ENCODE measurements at regions not wholly inside any gene's neighbourhood (a gene's known extent, or its start where the extent isn't known, plus 50 kb on each side); places are given as distances from the start of the nearest gene placed in this dataset.

DNA sequence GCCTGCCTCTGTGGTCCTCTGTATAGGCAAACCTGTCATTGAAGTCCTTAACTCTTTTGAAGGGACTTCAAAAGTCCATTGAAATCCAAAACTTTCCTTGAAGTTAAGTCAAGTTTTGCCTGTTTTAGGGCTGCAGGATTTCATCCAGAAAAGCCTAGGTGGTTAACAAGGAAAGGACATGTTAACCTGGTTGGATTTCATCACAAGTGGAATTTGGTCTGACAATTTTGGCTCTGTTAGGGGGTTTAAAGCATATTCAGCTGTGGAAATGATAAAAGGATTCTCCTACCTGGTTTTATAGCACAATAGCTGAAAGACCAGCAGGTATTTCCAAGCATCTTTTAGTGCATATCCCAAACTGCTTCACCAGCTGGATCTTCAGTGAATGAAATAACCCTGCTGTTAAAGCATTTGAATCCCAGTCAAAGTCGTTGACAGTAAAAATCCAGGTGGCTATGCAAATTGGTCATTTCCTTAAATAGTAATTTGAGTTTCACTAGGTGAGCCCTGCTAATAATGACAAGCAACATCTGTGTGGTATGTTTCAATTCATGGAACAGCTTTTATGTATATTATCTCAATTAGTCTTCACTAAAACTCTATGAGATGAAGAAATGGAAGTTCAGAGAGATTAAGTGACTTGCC is 400.5 kb downstream of the ETNK1 start:
- no peak overlapping the region for H2AFZ ChIP-seq (ENCODE audit: low read depth, low read length)
- H3K9me3 ChIP-seq (ENCODE audit: low read length), result no peaks in the 10 kb centered on the region
- H3K9ac ChIP-seq (ENCODE audit: low read length), result no peak overlapping the region
- no peak overlapping the region for H3K4me2 ChIP-seq (ENCODE audit: low read length)
- no peaks in the 10 kb centered on the region for H3K79me2 ChIP-seq (replicated peaks; ENCODE audit: insufficient read depth, low read length)
- H3K9me2 ChIP-seq (ENCODE audit: insufficient read depth, low read length), result no peaks in the 10 kb centered on the region
- TF ChIP-seq, protein P1, sequence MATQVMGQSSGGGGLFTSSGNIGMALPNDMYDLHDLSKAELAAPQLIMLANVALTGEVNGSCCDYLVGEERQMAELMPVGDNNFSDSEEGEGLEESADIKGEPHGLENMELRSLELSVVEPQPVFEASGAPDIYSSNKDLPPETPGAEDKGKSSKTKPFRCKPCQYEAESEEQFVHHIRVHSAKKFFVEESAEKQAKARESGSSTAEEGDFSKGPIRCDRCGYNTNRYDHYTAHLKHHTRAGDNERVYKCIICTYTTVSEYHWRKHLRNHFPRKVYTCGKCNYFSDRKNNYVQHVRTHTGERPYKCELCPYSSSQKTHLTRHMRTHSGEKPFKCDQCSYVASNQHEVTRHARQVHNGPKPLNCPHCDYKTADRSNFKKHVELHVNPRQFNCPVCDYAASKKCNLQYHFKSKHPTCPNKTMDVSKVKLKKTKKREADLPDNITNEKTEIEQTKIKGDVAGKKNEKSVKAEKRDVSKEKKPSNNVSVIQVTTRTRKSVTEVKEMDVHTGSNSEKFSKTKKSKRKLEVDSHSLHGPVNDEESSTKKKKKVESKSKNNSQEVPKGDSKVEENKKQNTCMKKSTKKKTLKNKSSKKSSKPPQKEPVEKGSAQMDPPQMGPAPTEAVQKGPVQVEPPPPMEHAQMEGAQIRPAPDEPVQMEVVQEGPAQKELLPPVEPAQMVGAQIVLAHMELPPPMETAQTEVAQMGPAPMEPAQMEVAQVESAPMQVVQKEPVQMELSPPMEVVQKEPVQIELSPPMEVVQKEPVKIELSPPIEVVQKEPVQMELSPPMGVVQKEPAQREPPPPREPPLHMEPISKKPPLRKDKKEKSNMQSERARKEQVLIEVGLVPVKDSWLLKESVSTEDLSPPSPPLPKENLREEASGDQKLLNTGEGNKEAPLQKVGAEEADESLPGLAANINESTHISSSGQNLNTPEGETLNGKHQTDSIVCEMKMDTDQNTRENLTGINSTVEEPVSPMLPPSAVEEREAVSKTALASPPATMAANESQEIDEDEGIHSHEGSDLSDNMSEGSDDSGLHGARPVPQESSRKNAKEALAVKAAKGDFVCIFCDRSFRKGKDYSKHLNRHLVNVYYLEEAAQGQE (IDR thresholded peaks at IDR 0.05; ENCODE audit: borderline replicate concordance), result no peak
- TF ChIP-seq POLR2AphosphoS5 (IDR thresholded peaks at IDR 0.05) (no peak), MXI1 (conservative IDR thresholded peaks at IDR 0.05; ENCODE audit: poor library complexity, severe bottlenecking) (no peak), EZH2 (IDR thresholded peaks at IDR 0.05; ENCODE audit: borderline replicate concordance, insufficient read depth, low read length, poor library complexity, severe bottlenecking) (no peak), TAF1 (IDR thresholded peaks at IDR 0.05; ENCODE audit: low read depth) (no peak), SMC3 (conservative IDR thresholded peaks at IDR 0.05; ENCODE audit: poor library complexity) (no peak)
- H3K27ac ChIP-seq (ENCODE audit: low read length), result no peak overlapping the region
- H3K4me3 ChIP-seq (ENCODE audit: low read length), result no peak overlapping the region
- no peaks in the 10 kb centered on the region for H3K27me3 ChIP-seq (ENCODE audit: insufficient read depth, low read depth, low read length)
- no peaks in the 10 kb centered on the region for H3K36me3 ChIP-seq (ENCODE audit: insufficient read depth, low read length)
- H3F3A ChIP-seq (ENCODE audit: insufficient read depth, low read length, poor library complexity, severe bottlenecking), result no peaks in the 10 kb centered on the region
- no peaks in the 10 kb centered on the region for H4K20me1 ChIP-seq (ENCODE audit: insufficient read depth)

DNA sequence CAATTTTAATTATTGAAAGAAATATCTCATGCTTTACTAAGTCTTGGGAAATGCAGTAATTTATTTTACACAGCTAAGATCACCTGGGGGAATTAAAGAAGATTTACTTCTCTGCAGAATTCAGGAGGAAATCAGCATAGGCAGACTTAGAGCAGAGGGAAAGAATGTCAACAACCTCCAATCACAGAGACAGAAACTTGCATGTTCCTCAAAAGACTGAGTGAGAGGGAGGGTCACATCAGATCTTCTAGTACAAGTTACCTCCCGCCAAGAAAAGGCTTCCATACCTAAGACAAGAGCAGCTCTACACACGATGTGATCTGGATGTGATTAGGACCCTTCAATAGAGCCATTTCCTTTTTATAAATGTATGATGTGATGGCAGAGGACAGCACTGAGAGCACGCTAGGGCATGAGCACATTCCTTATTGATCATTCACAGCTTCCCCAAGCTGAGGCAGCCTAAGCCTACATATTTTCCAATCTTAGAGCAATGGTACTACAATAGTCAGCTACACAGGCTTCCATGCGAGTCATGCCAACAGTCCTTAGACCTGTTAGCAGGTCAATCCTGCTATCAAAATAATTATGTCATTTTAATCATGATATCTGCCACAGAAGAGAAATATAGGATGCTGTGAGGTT is 403.3 kb downstream of the ETNK1 start:
- TF ChIP-seq POLR2AphosphoS5 (IDR thresholded peaks at IDR 0.05) (no peak), EP300 (conservative IDR thresholded peaks at IDR 0.05; ENCODE audit: poor library complexity, severe bottlenecking) (no peak), EZH2 (IDR thresholded peaks at IDR 0.05; ENCODE audit: borderline replicate concordance, insufficient read depth, low read length, poor library complexity, severe bottlenecking) (no peak), MXI1 (conservative IDR thresholded peaks at IDR 0.05; ENCODE audit: poor library complexity, severe bottlenecking) (no peak), SMC3 (conservative IDR thresholded peaks at IDR 0.05; ENCODE audit: poor library complexity) (no peak), RAD21 (conservative IDR thresholded peaks at IDR 0.05) (no peak), TAF1 (IDR thresholded peaks at IDR 0.05; ENCODE audit: low read depth) (no peak)
- TF ChIP-seq, protein P2, sequence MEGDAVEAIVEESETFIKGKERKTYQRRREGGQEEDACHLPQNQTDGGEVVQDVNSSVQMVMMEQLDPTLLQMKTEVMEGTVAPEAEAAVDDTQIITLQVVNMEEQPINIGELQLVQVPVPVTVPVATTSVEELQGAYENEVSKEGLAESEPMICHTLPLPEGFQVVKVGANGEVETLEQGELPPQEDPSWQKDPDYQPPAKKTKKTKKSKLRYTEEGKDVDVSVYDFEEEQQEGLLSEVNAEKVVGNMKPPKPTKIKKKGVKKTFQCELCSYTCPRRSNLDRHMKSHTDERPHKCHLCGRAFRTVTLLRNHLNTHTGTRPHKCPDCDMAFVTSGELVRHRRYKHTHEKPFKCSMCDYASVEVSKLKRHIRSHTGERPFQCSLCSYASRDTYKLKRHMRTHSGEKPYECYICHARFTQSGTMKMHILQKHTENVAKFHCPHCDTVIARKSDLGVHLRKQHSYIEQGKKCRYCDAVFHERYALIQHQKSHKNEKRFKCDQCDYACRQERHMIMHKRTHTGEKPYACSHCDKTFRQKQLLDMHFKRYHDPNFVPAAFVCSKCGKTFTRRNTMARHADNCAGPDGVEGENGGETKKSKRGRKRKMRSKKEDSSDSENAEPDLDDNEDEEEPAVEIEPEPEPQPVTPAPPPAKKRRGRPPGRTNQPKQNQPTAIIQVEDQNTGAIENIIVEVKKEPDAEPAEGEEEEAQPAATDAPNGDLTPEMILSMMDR (IDR thresholded peaks at IDR 0.05; ENCODE audit: poor library complexity, severe bottlenecking), result no peak
- TF ChIP-seq, protein P1 (IDR thresholded peaks at IDR 0.05; ENCODE audit: borderline replicate concordance), result no peak
- H3K4me2 ChIP-seq (ENCODE audit: low read length), result no peak overlapping the region
- no peaks in the 10 kb centered on the region for H3K9me2 ChIP-seq (ENCODE audit: insufficient read depth, low read length)
- no peaks in the 10 kb centered on the region for H3F3A ChIP-seq (ENCODE audit: insufficient read depth, low read length, poor library complexity, severe bottlenecking)
- H2AFZ ChIP-seq (ENCODE audit: low read depth, low read length), result no peak overlapping the region
- H3K4me3 ChIP-seq (ENCODE audit: low read length), result no peak overlapping the region
- H3K9ac ChIP-seq (ENCODE audit: low read length), result no peak overlapping the region
- H4K20me1 ChIP-seq (ENCODE audit: insufficient read depth), result no peaks in the 10 kb centered on the region
- no peak overlapping the region for H3K27ac ChIP-seq (ENCODE audit: low read length)
- H3K36me3 ChIP-seq (ENCODE audit: insufficient read depth, low read length), result no peaks in the 10 kb centered on the region
- H3K27me3 ChIP-seq (ENCODE audit: insufficient read depth, low read depth, low read length), result no peaks in the 10 kb centered on the region
- H3K79me2 ChIP-seq (replicated peaks; ENCODE audit: insufficient read depth, low read length), result no peaks in the 10 kb centered on the region
- H3K9me3 ChIP-seq (ENCODE audit: low read length), result no peaks in the 10 kb centered on the region

Data from neural cell (in vitro differentiated cells).